ENCODE measurements at regions not wholly inside any gene's neighbourhood (a gene's known extent, or its start where the extent isn't known, plus 50 kb on each side); places are given as distances from the start of the nearest gene placed in this dataset.

GRCh38 chr15:70306582-70306981 lies 208.9 kb upstream of the TLE3 start:
- Histone ChIP-seq H3K9ac (ENCODE audit: low read length in 2 of 2) (no peak overlapping the region), H3K27ac (ENCODE audit: low read length) (no peak overlapping the region), H3K4me3 (ENCODE audit: low read length in 2 of 2) (no peak overlapping the region), H3K4me1 (ENCODE audit: control insufficient read depth, insufficient read depth, low read length) (no peaks in the 10 kb centered on the region), H3K9me3 (ENCODE audit: control insufficient read depth in 2 of 2, low read length in 2 of 2) (peaks cover 3 to 5% of the 10 kb centered on the region in 2 donors), H3K36me3 (ENCODE audit: control insufficient read depth in 2 of 2, insufficient read depth in 2 of 2, low read length in 2 of 2) (no peaks in the 10 kb centered on the region), H3K27me3 (ENCODE audit: control insufficient read depth in 1 of 2, insufficient read depth in 2 of 2, low read length in 2 of 2) (no peaks in the 10 kb centered on the region)

- Histone ChIP-seq H3K27me3 (ENCODE audit: control insufficient read depth in 1 of 2, insufficient read depth in 2 of 2, low read length in 2 of 2) (no peaks in the 10 kb centered on the region), H3K4me1 (ENCODE audit: control insufficient read depth, insufficient read depth, low read length) (no peaks in the 10 kb centered on the region), H3K9ac (ENCODE audit: low read length in 2 of 2) (no peak overlapping the region), H3K27ac (ENCODE audit: low read length) (no peak overlapping the region), H3K36me3 (ENCODE audit: control insufficient read depth in 2 of 2, insufficient read depth in 2 of 2, low read length in 2 of 2) (no peaks in the 10 kb centered on the region), H3K9me3 (ENCODE audit: control insufficient read depth in 2 of 2, low read length in 2 of 2) (peaks cover 3 to 5% of the 10 kb centered on the region in 2 donors), H3K4me3 (ENCODE audit: low read length in 2 of 2) (no peak overlapping the region)
Observed at GRCh38 chr15:70306081-70306480, 208.4 kb upstream of the TLE3 start.

- Histone ChIP-seq H3K36me3 (ENCODE audit: control insufficient read depth in 2 of 2, insufficient read depth in 2 of 2, low read length in 2 of 2) (no peaks in the 10 kb centered on the region), H3K27me3 (ENCODE audit: control insufficient read depth in 1 of 2, insufficient read depth in 2 of 2, low read length in 2 of 2) (no peaks in the 10 kb centered on the region), H3K4me1 (ENCODE audit: control insufficient read depth, insufficient read depth, low read length) (no peaks in the 10 kb centered on the region), H3K9me3 (ENCODE audit: control insufficient read depth in 2 of 2, low read length in 2 of 2) (peaks cover 3 to 5% of the 10 kb centered on the region in 2 donors), H3K27ac (ENCODE audit: low read length) (no peak overlapping the region), H3K9ac (ENCODE audit: low read length in 2 of 2) (no peak overlapping the region), H3K4me3 (ENCODE audit: low read length in 2 of 2) (no peak overlapping the region)
Observed at GRCh38 chr15:70303981-70304380, 206.3 kb upstream of the TLE3 start.

- H3K27ac ChIP-seq (ENCODE audit: low read length): no peak overlapping the region
- H3K27me3 ChIP-seq (ENCODE audit: control insufficient read depth in 1 of 2, insufficient read depth in 2 of 2, low read length in 2 of 2): no peaks in the 10 kb centered on the region
- H3K4me1 ChIP-seq (ENCODE audit: control insufficient read depth, insufficient read depth, low read length): no peaks in the 10 kb centered on the region
- H3K9ac ChIP-seq (ENCODE audit: low read length in 2 of 2): no peak overlapping the region
- no peaks in the 10 kb centered on the region for H3K36me3 ChIP-seq (ENCODE audit: control insufficient read depth in 2 of 2, insufficient read depth in 2 of 2, low read length in 2 of 2)
- no peak overlapping the region for H3K4me3 ChIP-seq (ENCODE audit: low read length in 2 of 2)
- H3K9me3 ChIP-seq (ENCODE audit: control insufficient read depth in 2 of 2, low read length in 2 of 2): peaks cover 3 to 5% of the 10 kb centered on the region in 2 donors
Observed at GRCh38 chr15:70302360-70302759, 204.6 kb upstream of the TLE3 start.

GRCh38 chr15:70301396-70301795 lies 203.7 kb upstream of the TLE3 start:
- Histone ChIP-seq H3K36me3 (ENCODE audit: control insufficient read depth in 2 of 2, insufficient read depth in 2 of 2, low read length in 2 of 2) (no peaks in the 10 kb centered on the region), H3K27me3 (ENCODE audit: control insufficient read depth in 1 of 2, insufficient read depth in 2 of 2, low read length in 2 of 2) (no peaks in the 10 kb centered on the region), H3K9ac (ENCODE audit: low read length in 2 of 2) (no peak overlapping the region), H3K4me1 (ENCODE audit: control insufficient read depth, insufficient read depth, low read length) (no peaks in the 10 kb centered on the region), H3K4me3 (ENCODE audit: low read length in 2 of 2) (no peak overlapping the region), H3K9me3 (ENCODE audit: control insufficient read depth in 2 of 2, low read length in 2 of 2) (peaks cover 3 to 5% of the 10 kb centered on the region in 2 donors), H3K27ac (ENCODE audit: low read length) (no peak overlapping the region)

GRCh38 chr15:70299931-70300869 lies 202.5 kb upstream of the TLE3 start:
- H3K4me3 ChIP-seq (ENCODE audit: low read length in 2 of 2): no peak overlapping the region
- H3K4me1 ChIP-seq (ENCODE audit: control insufficient read depth, insufficient read depth, low read length): no peaks in the 10 kb centered on the region
- H3K27me3 ChIP-seq (ENCODE audit: control insufficient read depth in 1 of 2, insufficient read depth in 2 of 2, low read length in 2 of 2): no peaks in the 10 kb centered on the region
- peaks cover 3% of the 10 kb centered on the region in 2 donors for H3K9me3 ChIP-seq (ENCODE audit: control insufficient read depth in 2 of 2, low read length in 2 of 2)
- no peaks in the 10 kb centered on the region for H3K36me3 ChIP-seq (ENCODE audit: control insufficient read depth in 2 of 2, insufficient read depth in 2 of 2, low read length in 2 of 2)
- H3K27ac ChIP-seq (ENCODE audit: low read length): no peak overlapping the region
- H3K9ac ChIP-seq (ENCODE audit: low read length in 2 of 2): no peak overlapping the region

- Histone ChIP-seq H3K4me3 (ENCODE audit: low read length in 2 of 2) (no peak overlapping the region), H3K4me1 (ENCODE audit: control insufficient read depth, insufficient read depth, low read length) (no peaks in the 10 kb centered on the region), H3K27me3 (ENCODE audit: control insufficient read depth in 1 of 2, insufficient read depth in 2 of 2, low read length in 2 of 2) (no peaks in the 10 kb centered on the region), H3K36me3 (ENCODE audit: control insufficient read depth in 2 of 2, insufficient read depth in 2 of 2, low read length in 2 of 2) (no peaks in the 10 kb centered on the region), H3K9ac (ENCODE audit: low read length in 2 of 2) (no peak overlapping the region), H3K9me3 (ENCODE audit: control insufficient read depth in 2 of 2, low read length in 2 of 2) (no peaks in the 10 kb centered on the region), H3K27ac (ENCODE audit: low read length) (no peak overlapping the region)
Observed at GRCh38 chr15:70297465-70298058, 199.8 kb upstream of the TLE3 start.

- Histone ChIP-seq H3K27ac (ENCODE audit: low read length) (no peak overlapping the region), H3K36me3 (ENCODE audit: control insufficient read depth in 2 of 2, insufficient read depth in 2 of 2, low read length in 2 of 2) (no peaks in the 10 kb centered on the region), H3K4me3 (ENCODE audit: low read length in 2 of 2) (no peak overlapping the region), H3K4me1 (ENCODE audit: control insufficient read depth, insufficient read depth, low read length) (peaks cover 11% of the 10 kb centered on the region), H3K27me3 (ENCODE audit: control insufficient read depth in 1 of 2, insufficient read depth in 2 of 2, low read length in 2 of 2) (no peaks in the 10 kb centered on the region), H3K9me3 (ENCODE audit: control insufficient read depth in 2 of 2, low read length in 2 of 2) (no peaks in the 10 kb centered on the region), H3K9ac (ENCODE audit: low read length in 2 of 2) (no peak overlapping the region)
Observed at GRCh38 chr15:70294731-70295305, 197.1 kb upstream of the TLE3 start.

GRCh38 chr15:70293591-70294470 lies 196.1 kb upstream of the TLE3 start:
- no peaks in the 10 kb centered on the region for H3K9me3 ChIP-seq (ENCODE audit: control insufficient read depth in 2 of 2, low read length in 2 of 2)
- H3K4me1 ChIP-seq (ENCODE audit: control insufficient read depth, insufficient read depth, low read length): peaks cover 18% of the 10 kb centered on the region
- no peak overlapping the region for H3K9ac ChIP-seq (ENCODE audit: low read length in 2 of 2)

GRCh38 chr15:70293138-70293537 lies 195.4 kb upstream of the TLE3 start:
- Histone ChIP-seq H3K36me3 (ENCODE audit: control insufficient read depth in 2 of 2, insufficient read depth in 2 of 2, low read length in 2 of 2) (no peaks in the 10 kb centered on the region), H3K27me3 (ENCODE audit: control insufficient read depth in 1 of 2, insufficient read depth in 2 of 2, low read length in 2 of 2) (no peaks in the 10 kb centered on the region), H3K4me1 (ENCODE audit: control insufficient read depth, insufficient read depth, low read length) (peaks cover 18% of the 10 kb centered on the region), H3K9me3 (ENCODE audit: control insufficient read depth in 2 of 2, low read length in 2 of 2) (no peaks in the 10 kb centered on the region), H3K27ac (ENCODE audit: low read length) (no peak overlapping the region), H3K4me3 (ENCODE audit: low read length in 2 of 2) (no peak overlapping the region), H3K9ac (ENCODE audit: low read length in 2 of 2) (no peak overlapping the region)

More at GRCh38 chr15:70293591-70294470, 196.1 kb upstream of the TLE3 start:
- Histone ChIP-seq H3K4me3 (ENCODE audit: low read length in 2 of 2) (no peak overlapping the region), H3K27ac (ENCODE audit: low read length) (no peak overlapping the region), H3K36me3 (ENCODE audit: control insufficient read depth in 2 of 2, insufficient read depth in 2 of 2, low read length in 2 of 2) (no peaks in the 10 kb centered on the region), H3K27me3 (ENCODE audit: control insufficient read depth in 1 of 2, insufficient read depth in 2 of 2, low read length in 2 of 2) (no peaks in the 10 kb centered on the region)
